NB4 (cell line): ENCODE measurements at regions not wholly inside any gene's neighbourhood (a gene's known extent, or its start where the extent isn't known, plus 50 kb on each side); places are given as distances from the start of the nearest gene placed in this dataset.
"Not testable (repeated sequence)": the region's sequence is repeated elsewhere in the genome, so short reads cannot be mapped to it uniquely, and the experiment has no call there.

Source experiments
- DNase-seq: peaks from one replicate; pipeline ENCODE4 v3.0.0; 2010; ENCODE audit warnings: low read depth
- H3K4me3 ChIP-seq: one replicate; pipeline ENCODE4 v1.5.1; 2011; ENCODE audit warnings: mild to moderate bottlenecking, low read depth, low read length, moderate library complexity
- MYC ChIP-seq: IDR thresholded peaks from 2 replicates; pipeline ENCODE4 v1.6.1; 2011; ENCODE audit warnings: low read depth, low read length
- POLR2A ChIP-seq: IDR thresholded peaks from 2 replicates; pipeline ENCODE4 v1.6.1; 2011; ENCODE audit warnings: mild to moderate bottlenecking; ENCODE audit not compliant: insufficient read length; ENCODE audit errors: extremely low read depth
- TF ChIP-seq, protein P1 (sequence below): IDR thresholded peaks from one replicate; pipeline ENCODE4 v1.5.1; 2012; ENCODE audit warnings: low read depth, low read length
- TF ChIP-seq, protein P2 (sequence below): IDR thresholded peaks from 2 replicates; pipeline ENCODE4 v1.6.1; 2011; ENCODE audit warnings: low read depth, low read length

DNA sequence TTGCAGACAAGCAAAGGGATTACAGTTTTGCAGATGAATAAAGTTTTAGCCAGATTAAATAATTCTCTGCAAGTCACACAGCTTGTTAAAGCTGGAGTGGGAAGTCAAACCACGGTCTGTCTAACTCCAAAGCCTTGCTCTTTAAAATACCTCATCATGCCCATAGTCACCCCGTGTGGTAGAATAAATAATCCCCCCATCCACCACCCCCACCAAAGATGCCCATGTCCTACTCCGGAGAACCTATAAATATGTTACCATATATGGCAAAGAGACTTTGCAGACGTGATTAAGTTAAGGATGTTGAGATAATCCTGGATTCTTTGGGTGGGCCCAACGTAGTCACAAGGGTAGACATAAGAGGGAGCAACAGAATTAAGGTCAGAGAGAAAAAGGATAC, 118.7 kb downstream of the BEND2 start:
- no peak for TF ChIP-seq MYC
- TF ChIP-seq, protein P1, sequence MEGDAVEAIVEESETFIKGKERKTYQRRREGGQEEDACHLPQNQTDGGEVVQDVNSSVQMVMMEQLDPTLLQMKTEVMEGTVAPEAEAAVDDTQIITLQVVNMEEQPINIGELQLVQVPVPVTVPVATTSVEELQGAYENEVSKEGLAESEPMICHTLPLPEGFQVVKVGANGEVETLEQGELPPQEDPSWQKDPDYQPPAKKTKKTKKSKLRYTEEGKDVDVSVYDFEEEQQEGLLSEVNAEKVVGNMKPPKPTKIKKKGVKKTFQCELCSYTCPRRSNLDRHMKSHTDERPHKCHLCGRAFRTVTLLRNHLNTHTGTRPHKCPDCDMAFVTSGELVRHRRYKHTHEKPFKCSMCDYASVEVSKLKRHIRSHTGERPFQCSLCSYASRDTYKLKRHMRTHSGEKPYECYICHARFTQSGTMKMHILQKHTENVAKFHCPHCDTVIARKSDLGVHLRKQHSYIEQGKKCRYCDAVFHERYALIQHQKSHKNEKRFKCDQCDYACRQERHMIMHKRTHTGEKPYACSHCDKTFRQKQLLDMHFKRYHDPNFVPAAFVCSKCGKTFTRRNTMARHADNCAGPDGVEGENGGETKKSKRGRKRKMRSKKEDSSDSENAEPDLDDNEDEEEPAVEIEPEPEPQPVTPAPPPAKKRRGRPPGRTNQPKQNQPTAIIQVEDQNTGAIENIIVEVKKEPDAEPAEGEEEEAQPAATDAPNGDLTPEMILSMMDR, result no peak
- TF ChIP-seq POLR2A, result no peak
- TF ChIP-seq, protein P2, sequence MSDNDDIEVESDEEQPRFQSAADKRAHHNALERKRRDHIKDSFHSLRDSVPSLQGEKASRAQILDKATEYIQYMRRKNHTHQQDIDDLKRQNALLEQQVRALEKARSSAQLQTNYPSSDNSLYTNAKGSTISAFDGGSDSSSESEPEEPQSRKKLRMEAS, result no peak
- no peak overlapping the region for H3K4me3 ChIP-seq
- DNase-seq, result no peak

DNA sequence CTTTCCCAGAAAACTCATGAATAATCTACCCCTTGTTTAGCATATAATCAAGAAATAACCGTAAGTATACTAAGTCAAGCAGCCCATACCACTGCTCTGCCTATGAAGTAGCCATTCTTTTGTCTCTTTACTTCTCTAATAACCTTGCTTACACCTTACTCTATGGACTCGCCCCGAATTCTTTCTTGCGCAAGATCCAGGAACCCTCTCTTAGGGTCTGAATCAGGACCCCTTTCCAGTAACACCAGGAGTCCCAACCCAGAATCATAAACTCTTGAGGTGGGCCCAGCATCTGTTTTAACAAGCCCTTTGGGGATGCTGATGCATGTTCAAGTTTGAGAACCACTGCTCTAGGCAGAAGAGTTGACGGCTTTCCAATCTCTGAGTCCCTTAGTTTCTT, 119.6 kb downstream of the BEND2 start:
- TF ChIP-seq, protein P1, result no peak
- no peak for TF ChIP-seq MYC
- no peak for DNase-seq
- no peak overlapping the region for H3K4me3 ChIP-seq

DNA sequence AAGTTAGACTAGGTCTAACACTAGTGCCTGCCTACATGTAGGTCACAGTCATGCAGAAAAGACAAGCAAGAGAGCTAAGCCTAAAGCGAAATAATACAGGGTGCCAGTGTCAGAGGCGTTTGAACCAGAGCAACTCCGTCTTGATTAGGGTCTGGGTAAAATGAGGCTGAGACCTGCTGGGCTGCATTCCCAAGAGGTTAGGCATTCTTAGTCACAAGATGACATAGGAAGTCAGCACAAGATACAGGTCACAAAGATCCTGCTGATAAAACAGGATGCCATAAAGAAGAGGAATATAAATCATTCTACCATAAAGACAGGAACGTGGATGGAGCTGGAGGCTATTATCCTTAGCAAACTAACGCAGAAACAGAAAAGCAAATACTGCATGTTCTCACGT, 120.9 kb downstream of the BEND2 start:
- DNase-seq, result no peak
- TF ChIP-seq POLR2A (no peak), MYC (no peak)
- TF ChIP-seq, protein P2, result no peak
- H3K4me3 ChIP-seq, result no peak overlapping the region

DNA sequence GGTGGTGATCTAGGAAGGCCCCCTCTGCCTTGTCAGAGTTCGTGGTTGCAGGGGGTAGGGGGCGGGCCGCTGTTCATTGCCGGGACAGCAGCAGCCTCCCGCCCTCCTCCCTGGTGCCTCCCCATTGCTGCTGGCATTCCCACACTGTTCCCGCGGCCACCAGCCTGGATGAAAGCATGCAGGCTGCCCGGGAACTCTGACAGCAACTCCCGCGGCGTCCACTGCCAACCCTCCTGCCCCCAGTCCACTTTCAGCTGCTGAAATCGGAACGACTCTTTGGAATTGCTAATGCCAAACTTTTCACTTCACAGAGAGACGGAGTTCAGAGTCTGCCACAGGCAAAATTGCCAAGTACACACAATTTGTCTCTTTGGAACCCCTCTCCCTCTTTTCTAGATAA, 121.9 kb downstream of the BEND2 start:
- H3K4me3 ChIP-seq, result no peak overlapping the region
- no peak for TF ChIP-seq MYC
- DNase-seq, result no peak

DNA sequence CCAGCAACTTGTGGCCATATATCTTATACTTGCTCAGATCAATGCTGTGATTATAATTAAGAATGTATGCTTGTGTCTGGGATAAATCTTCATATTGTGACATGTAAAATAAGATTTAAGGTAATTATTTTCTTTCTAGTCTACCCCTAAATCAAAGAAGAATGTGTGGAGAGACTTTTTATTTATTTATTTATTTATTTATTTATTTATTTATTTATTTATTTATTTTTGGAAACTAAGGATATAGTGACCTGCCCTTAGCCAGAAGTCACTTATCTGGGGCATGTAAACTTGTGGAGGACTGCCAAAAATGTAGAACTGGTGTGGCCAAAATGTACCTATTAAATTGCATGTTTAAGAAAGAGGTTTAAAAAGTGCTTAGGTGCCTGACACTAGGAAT, 144.3 kb downstream of the BEND2 start:
- TF ChIP-seq, protein P2, result no peak
- TF ChIP-seq, protein P1, result no peak
- no peak for TF ChIP-seq POLR2A
- TF ChIP-seq MYC, result no peak
- no peak overlapping the region for H3K4me3 ChIP-seq
- DNase-seq, result no peak

DNA sequence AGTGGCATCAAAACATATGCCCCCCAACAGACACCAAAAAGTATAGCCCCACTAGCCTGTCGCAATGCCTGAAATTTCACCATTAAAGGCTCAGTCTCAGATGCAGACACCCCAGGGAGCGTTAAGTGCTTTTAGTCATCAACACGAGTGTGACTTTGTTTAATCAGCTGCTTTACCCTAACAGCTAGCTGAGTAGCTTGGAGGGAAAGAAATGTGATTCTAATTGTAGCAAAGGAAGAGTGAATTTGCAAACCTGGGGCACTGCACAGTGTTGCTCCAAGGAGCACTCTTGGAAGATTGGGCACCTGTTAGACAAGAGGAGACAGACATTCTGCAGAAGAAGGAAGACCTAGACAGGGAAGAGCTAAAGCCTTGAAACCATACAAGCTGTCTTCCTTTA, 145.1 kb downstream of the BEND2 start:
- TF ChIP-seq POLR2A (no peak), MYC (no peak)
- TF ChIP-seq, protein P2, result no peak
- TF ChIP-seq, protein P1, result no peak
- no peak for DNase-seq
- no peak overlapping the region for H3K4me3 ChIP-seq

DNA sequence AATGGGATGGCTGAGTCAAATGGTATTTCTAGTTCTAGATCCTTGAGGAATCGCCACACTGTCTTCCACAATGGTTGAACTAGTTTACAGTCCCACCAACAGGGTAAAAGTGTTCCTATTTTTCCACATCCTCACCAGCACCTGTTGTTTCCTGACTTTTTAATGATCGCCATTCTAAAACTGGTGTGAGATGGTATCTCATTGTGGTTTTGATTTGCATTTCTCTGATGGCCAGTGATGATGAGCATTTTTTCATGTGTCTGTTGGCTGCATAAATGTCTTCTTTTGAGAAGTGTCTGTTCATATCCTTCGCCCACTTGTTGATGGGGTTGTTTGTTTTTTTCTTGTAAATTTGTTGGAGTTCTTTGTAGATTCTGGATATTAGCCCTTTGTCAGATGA, 152.6 kb downstream of the BEND2 start:
- not testable (repeated sequence) for H3K4me3 ChIP-seq, DNase-seq

DNA sequence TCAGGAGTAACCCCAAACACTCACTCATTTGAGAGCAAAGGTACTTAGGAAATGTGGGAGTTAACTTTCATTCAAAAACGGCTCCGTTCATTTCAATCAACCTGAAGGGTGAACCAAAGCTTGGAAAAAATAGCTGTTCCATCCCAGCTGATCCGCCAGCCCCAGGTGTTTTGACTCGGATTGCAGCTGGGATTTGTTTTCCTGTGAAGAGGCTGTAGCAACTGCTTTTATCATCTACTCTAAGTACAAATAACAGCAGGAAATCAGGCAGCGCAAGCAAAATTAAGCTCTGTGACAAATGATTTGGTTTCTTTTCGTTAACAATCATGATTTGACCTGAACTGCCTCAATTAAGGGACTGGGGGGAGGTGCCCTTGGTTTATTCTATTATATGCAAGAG, 154.7 kb downstream of the BEND2 start:
- DNase-seq, result no peak
- no peak overlapping the region for H3K4me3 ChIP-seq
- TF ChIP-seq, protein P1, result no peak
- TF ChIP-seq, protein P2, result no peak
- TF ChIP-seq MYC (no peak), POLR2A (no peak)
